ENCODE measurements at regions not wholly inside any gene's neighbourhood (a gene's known extent, or its start where the extent isn't known, plus 50 kb on each side); places are given as distances from the start of the nearest gene placed in this dataset.

DNA sequence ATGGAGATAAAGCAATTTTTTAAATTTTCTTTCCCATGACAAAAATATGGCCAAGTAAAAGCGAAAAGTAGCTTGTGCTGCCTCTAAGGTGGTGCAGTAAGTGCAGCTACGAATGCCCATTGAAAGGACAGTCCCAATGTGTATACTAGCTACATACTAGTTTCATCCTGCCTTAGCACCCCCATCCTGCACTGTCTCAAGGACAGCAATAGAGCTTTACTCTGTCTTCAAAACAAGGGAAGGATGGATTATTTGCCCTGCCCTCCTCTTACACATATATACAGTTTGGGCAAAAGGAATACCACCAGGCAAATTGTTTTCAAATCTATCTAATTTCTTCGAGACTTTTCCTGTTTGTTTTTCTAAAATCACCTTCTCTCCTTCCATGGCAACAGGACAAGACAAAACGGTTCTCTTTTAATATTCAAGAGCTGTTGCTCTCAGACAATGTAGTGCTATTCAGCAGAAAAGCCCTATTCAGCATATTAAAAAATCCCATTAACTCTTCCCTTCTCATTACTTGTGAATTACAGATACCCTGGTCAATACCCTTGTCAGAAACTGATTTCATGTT is 75.1 kb upstream of the SLC7A11 start:
- no peak for DNase-seq (ENCODE audit: low read depth)

- DNase-seq (ENCODE audit: low read depth): no peak
These were observed 70.4 kb upstream of the SLC7A11 start for GRCh38 chr4:138312536-138312911.

DNA sequence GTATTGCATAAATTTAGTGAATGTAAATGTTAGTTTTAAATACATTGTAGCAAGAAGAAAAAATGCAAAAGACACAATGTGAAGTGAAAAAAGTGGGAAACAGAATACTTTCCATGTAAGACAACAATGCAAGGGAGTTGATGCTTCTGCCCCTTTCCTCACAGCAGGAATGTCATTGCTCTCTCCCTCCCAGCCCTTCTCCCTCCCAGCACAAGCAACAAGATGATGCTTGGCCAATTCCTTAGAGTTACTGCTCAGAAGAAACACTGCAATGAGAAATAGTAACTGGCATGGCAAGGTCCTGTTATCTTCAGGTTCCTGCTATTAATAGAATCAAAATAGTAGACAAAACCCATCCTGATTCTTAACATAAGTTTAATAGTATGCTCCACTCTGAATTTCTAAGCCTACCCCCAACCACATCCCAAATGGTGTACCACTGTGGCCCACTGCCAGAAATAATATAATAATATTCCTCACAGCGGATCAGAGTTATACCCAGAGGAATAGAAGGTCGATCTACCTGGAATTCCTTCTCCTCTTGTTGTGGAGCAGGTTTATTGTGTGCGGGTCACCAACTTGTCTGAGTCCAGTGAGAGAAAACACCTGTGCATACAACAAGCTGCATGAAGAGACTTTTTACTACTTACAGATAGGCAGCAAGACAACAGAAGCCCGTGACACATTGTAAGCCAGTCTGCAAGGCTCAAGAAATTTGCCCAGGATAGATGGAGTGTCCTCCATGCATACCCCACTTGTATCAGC is 69.8 kb upstream of the SLC7A11 start:
- DNase-seq (ENCODE audit: low read depth): no peak

DNA sequence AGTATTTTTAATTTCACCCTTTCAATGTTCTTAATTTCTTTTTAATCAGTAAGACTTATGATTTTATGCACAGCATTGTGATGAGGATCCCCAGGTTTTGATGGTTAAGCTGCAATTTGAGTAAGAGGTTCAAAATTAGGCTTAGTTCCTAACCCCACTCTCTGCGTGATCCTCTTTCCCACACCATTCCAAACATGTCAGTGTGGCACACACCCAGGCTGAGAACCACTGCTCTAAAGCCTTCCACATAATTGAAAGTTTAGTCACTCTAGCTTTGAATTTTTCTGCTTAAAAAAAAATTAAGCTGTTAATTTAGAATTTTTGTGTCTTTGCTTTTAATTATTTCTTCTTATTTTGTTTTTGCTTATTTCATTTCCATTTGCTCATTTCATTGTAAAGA is 68.8 kb upstream of the SLC7A11 start:
- DNase-seq (ENCODE audit: low read depth): no peak

DNA sequence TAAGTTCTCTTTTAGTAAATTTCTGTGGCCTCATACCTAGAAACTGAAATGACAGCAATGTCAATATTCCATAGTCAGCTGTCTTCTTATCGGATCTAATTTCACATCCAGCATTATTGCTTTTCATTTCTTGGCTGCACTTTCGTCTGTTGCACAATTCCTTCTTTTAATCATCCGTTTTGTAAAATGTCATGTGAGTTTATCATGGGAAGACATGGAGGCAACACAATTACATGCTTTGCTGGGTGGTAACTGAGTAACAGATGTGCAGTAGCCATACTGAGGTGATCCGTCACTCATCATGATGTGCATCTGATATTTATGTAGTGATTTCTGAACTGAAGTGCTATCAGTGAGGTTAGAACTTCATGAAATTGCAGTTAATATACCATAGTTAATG is 68.3 kb upstream of the SLC7A11 start:
- DNase-seq (ENCODE audit: low read depth): no peak

GRCh38 chr4:138308356-138308755 is 66.2 kb upstream of the SLC7A11 start:
- DNase-seq (ENCODE audit: low read depth): no peak

- DNase-seq (ENCODE audit: low read depth): no peak
These were observed 65.2 kb upstream of the SLC7A11 start for GRCh38 chr4:138307319-138307718.

GRCh38 chr4:138305050-138305449 is 62.9 kb upstream of the SLC7A11 start:
- no peak for DNase-seq (ENCODE audit: low read depth)

- no peak for DNase-seq (ENCODE audit: low read depth)
These were observed 59.4 kb upstream of the SLC7A11 start for GRCh38 chr4:138301536-138301935.

- DNase-seq (ENCODE audit: low read depth): no peak
These were observed 58.5 kb upstream of the SLC7A11 start for GRCh38 chr4:138300616-138301015.

- no peak for DNase-seq (ENCODE audit: low read depth)
These were observed 57.7 kb upstream of the SLC7A11 start for GRCh38 chr4:138299881-138300280.

GRCh38 chr4:138298866-138299265 is 56.7 kb upstream of the SLC7A11 start:
- no peak for DNase-seq (ENCODE audit: low read depth)

DNA sequence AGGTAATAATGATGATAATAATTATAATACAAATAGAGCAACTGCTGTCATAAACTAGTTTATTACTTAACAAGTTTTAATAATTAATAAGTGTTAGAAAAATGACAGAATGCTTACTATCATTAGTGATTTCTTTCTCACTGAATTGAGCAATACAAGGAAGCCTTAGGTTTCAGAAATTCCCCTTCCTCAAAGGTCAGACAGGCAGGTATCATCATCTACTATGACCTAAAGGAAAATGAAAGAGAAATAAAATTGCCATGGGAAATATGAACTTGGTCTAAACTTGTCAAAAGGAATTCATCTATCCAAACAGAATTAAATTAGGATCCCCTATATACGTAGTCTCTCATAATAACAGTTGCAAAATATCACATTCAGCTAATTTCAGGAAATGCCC is 56.3 kb upstream of the SLC7A11 start:
- DNase-seq (ENCODE audit: low read depth): no peak

DNA sequence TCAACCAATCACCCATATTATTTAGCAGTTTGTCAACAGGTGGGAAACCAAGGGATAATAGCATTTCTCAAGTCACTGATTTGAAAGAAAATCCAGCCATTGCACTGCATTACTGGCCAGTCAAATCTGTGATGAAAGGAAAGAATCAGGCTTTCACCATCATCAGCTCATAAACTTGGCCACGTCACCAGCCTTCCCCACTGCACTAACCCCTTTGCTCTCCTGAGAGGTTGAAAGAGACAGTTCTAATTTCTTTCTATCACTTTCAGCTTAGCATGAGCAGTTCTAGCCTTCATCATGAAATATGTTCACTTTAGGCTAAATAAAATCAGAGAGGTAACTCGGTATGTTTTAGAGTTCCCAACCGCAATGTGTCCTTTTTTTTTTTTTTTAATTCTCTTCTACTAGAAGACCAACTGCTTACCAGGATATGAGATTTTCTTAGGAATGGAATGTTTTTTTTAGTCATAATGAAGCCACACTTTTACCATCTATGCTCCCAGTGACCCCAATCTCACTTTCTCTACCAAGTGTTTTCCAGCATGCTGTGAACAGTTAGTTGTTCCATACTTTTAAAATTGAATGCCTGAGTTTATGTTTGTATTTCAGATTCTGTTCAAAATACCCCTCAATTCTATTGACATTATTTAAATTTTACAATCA is 55.7 kb upstream of the SLC7A11 start:
- no peak for DNase-seq (ENCODE audit: low read depth)

DNA sequence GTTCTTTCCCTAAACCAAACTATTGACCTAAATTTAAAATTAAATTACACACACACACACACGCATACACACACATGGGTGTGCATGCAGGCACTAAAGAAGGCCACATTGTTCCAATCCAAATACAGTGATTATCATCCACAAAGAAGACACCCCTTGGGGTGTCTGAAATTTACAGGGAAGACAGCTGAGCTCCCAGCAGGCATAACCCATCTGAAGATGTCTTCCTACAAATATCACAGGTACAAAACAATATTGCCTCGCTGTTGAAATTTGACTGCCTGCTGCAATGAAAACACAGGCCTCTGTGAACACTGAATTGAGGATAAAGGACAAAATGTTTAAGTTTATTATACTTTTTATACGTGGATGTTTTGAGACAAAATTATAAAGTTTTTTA is 50.2 kb upstream of the SLC7A11 start:
- no peak for DNase-seq (ENCODE audit: low read depth)
